ENCODE measurements at regions not wholly inside any gene's neighbourhood (a gene's known extent, or its start where the extent isn't known, plus 50 kb on each side); places are given as distances from the start of the nearest gene placed in this dataset.

DNA sequence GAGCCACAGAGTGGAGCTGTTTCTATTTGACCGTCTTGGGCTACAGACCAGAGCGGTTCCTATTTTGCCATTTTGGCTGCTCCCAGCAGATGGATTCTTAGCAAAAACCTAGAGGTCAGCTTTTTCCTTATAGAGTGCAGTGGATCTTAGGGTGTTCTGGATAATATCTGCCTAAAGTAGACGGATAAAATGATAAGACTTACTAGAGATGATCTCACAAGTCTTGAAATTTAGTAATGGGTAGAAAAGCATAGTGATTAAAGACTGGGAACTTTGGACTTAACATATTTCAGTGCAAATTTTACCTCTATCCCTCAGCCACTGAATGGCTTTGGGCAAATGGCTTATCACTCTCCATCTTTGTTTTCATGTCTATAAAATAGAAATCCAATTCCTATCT lies 439.8 kb downstream of the ADGRL2 start:
- DNase-seq = no peak

DNA sequence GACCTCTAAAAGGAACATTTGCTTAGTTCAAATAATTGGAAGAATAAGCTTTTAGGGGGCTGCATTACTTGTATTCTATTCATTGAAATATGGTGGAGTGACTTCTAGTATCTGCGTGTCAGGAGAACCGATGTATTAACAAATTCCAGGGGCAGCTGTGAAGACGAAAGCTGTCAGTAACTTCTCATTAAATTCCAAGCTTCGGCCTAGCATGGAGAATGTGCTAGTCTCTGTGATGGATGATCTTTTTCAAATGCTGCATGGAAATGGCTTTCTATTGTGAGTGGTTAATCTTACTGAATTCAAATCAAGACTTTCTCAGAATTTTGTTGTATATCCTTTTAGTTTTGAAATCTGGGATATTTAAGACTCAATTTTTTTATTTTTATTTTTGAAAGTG lies 429.9 kb downstream of the ADGRL2 start:
- DNase-seq = no peak

DNA sequence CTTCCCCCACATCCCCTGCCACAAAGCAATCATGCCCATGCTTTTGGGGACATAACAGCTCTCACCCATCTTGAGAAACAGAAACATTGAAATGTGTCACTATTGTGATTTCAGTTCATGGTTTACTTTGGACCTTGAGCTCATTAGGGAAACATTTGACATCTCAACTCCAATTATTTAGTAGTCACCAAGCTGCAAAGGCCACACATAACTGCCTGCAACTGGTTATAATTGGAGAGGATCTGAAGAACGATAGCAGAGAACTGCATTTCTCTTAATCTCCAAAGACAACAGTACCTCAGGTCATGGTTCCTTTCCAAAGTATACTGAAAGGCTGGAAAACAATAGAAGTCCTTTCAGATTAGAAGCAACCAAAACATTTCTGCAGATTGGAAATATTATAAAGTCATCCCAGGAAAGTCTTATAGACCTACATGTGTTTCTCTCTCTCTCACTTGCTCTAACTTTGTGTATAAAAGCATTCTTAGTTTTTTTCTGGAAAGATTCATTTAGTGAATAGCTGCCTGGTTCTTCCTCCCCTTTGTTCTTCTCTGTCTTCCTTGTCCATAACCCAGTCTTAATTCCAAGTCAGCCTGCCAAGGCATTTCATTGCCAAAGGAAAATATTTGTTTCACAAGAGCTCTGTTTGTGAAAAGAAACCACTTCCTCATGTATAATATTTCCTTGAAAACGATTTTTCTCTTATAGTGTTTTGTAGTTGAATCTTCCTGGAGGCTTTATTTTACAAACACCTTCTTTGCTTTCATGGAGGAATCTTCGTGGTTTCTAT lies 426.8 kb downstream of the ADGRL2 start:
- peak; percentile 70 for DNase-seq

DNA sequence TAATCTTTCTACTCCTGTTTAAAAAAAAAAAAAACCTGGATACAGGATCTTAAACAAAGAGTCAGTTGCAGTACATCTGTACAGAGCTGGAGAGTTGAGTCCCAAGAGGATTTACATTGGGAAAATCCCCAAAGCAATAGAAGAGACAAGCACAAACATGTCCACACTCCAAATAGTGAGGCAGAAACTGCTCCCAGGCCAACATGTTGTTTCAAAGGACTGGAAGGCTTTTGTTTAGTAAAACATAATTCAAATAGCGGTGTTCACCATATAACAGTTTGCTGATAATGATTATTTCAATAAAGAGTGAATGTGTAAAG lies 425.4 kb downstream of the ADGRL2 start:
- no peak for DNase-seq

DNA sequence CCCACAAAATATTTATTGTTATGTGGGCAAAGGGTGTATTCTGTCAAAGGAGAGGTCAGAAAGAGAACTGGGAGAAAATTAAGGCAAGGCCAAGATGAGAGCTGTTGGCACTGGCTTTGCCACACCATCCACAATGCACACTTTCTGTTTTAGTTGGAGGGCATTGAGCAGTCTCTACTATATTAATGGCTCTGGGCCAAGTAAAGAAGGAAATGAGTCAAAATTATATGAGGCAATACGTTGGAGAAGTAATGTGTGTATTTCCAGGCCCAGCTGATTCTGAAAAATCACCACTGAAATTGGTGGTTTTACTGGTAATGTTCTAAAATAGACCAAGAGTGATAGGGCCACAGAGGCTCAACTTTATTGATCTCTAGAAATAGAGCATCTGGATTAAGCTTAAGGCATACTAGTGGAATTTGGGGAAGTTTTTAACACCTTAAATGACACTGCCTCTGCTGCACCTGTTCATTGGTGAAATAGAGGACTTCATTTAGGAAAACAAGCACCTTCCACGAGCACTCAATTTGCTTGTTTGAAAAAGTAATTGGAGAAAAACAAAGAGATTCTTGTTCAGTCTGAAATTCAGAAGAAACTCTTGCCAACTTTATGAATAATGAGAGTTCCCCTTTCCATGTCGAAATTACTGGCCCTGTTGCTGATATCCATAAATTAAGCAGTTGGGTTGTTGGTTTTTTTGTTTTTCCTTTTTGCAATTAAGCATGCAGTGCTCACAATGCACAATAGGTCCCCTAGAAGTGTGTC lies 424.9 kb downstream of the ADGRL2 start:
- peak; percentile 19 for DNase-seq

DNA sequence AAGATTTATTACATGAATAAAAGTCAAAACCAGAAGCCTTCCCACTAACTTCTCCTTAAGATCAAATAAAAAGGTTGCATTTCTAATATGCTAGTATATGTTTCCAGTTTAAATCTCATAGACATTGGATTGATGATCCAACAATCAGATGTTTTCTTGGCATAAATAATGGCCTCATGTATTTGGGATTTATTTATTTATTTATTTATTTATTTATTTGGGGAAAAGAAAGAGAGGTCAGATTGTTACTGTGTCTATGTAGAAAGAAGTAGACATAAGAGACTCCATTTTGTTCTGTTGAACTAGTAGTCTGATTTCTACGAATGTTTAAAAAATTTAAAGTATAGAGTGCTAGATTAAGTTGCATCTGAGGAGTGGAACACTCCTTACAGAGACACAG lies 422.4 kb downstream of the ADGRL2 start:
- no peak for DNase-seq

DNA sequence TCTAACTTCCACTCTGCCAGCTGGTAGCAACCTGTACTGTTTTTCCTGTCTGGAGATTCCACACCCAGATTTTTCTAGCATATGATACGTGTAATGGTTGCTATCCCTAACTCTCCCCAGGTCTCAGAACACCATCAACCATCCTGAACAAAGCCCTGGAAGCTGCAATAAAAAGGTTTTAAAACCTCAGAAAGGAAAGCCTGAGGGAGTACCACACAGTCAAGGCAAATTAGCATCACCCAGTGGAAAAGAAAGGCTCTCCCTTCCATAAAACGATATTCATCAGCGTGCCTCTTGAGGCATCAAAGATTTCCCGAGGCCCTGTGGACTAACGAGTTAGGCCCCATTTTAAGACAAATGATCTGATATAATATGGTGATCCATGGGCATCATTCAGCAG lies 421.0 kb downstream of the ADGRL2 start:
- no peak for DNase-seq

DNA sequence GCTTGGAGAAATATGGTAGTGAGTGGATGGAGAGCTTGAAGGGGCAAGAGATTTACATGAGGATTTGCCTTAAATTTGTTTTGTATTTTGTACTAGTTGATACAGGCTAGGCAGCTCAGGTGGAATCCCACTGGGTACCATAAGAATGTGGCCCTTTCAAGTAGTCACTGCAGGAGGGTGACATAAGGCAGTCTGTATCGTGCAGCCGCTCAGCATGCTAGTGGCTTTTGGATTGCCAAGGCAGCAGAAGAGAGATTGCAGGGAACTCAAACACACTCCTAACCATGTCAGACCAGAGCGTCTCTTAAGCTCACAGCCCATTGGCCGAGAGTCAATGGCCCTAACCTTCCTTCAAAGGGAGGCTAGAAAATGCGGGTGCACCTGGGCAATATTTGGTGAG lies 420.0 kb downstream of the ADGRL2 start:
- no peak for DNase-seq

DNA sequence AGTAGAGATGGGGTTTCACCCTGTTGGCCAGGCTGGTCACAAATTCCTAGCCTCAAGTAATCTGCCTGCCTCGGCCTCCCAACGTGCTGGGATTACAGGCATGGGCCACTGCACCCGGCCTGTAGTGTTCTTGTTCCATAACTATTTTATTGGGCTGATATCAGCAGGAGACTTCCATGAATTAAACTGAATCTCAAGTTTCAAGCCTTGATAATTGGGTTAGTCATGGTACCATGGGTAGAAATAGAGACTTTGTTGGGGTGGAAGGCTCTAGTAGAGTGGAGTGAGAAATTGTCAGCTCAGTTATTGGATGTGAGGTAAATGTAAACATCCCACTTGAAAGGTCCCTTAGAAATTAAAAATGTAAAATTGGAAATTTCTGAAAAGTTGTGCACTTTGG lies 419.1 kb downstream of the ADGRL2 start:
- no peak for DNase-seq

DNA sequence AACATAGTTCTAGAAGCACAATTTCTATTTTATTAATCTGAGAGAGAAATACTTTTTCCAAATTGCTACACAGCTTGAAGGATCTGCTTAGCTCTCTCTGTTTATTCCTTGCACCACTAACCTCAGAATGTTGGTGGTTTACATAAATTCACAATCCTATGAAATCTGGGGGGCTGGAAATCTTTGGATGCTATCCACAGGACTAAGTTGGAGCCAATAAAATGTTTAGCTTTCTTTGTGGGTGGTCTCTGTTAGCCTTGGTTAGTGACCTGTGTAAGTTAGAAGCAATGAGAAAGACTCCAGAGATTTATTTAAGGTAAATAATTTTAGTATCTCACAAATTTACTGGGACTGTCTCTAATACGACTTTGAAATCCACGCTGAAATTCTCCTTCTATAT lies 418.1 kb downstream of the ADGRL2 start:
- no peak for DNase-seq

DNA sequence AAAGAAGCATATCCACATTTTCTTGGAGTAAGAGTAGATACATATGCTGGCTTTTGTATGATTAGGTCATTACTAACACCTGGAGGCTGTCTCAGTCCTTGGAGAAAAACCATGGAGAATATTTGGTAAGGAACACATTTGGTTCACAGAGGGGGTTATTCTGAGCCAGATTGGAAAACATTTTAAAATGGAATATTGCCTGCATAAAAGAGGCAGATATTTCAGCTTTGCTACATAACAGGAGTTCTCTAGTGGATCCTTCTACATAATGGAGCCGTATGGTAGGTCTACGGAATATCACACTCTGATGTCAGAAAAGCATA lies 415.1 kb downstream of the ADGRL2 start:
- DNase-seq = peak; percentile 7

DNA sequence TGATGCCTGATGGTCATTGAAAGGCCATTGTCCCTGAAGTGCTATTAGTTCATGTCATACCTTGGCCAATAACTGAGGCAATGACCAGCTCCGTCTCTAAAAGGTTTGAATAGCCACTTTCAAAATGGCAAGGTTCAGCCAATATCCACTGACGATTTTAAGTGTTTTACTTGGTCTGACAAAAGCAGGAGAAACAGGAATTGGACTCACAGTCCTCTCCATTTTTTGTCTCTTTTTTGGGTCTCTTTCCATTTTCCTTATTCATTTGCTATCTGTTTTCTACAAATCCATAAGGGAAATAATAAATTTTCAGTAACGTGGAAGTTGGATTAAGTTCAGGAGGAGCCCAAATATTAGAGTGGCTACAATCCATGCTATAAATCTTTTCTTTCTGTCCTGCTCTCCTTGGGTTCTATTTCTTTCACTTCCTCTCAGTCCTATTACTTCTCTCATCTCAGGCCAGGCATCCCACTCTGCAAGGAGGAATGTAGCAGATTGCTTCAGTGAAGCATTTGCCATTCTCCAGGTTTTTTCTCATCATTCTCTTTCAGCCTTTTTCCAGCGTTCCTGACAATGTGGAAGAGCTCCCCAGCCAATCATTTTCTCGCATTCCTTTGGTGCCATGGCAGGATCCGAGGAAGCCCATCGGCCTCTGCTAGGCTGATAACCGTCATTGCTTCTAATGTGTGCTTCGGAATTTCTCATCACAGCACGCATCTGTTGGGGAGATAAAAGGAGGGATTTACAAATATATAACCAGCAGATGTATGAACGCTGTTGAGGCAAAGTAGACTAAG lies 414.5 kb downstream of the ADGRL2 start:
- DNase-seq = peak; percentile 64

DNA sequence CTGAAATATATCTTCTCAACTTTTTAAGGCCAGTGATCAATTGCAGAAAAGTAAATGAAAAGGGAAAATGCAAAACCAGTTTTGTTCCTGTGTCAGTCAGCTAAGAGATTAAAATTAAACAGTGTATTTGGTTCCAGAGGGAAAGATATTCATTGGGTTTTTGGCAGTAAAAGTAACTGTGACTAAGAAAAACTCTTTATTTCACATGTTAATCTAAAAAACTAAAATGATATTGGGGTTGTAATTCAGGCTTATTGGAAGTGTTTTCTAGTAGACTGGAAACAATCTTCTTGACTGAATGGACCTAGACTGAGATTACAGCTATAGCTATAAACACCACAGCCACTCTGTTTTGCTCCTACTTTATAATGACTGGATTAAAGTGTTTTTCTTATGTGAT lies 413.9 kb downstream of the ADGRL2 start:
- peak; percentile 29 for DNase-seq

DNA sequence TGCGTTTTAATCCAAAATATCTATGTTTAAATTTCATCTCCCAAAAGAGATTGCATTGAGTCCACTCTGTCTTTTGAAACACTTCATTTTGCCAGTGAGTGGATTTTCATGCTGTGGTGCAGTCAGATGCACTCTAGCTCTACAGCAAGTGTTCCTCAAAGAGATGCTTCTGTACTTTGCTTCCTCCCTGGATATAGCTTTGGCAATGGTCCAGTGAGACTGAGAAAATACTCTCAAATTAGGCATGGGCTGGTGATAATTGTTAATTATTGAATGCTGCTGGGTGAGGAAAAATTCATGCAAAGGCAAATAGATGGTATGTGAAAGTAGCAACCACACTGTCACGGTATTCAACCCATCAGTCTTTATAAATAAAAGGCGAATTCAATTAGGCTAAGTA lies 396.9 kb downstream of the ADGRL2 start:
- DNase-seq = no peak

DNA sequence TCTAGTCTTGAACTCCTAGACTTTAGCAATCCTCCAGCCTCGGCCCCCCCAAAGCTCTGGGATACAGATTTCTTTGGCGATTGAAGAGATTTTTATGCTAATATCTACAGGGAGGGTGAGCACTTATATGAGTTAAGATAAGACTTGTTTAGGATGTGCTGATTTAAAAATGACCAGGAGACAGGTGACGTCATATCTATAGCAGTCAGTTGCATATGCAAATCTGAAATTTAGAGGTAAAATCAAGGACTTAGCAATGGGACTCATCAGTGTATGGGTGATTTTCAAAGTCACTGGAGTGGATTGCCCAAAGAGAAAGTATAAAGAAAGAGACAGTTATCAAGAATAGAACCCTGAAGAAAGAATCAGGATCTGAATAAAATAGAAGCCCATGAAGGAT lies 394.5 kb downstream of the ADGRL2 start:
- DNase-seq = no peak

DNA sequence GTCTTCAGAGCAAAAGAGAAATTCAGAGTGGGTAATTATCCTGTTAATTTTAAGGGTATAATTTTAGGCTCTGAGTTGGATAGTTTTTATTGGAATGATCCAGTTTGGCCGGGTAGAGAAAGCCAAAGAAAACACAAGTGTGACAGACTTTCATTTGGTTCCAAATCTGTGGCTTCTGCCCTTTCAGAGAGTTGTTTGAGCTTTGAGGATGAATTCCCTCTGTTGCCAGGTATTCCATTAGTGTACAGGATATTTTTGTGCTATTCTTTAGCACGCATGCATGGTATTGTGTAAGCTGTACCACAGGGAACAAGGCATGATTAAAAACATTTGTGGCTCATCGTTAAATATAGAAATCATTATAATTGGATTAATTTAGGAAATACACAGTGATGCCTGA lies 384.4 kb downstream of the ADGRL2 start:
- DNase-seq = no peak

DNA sequence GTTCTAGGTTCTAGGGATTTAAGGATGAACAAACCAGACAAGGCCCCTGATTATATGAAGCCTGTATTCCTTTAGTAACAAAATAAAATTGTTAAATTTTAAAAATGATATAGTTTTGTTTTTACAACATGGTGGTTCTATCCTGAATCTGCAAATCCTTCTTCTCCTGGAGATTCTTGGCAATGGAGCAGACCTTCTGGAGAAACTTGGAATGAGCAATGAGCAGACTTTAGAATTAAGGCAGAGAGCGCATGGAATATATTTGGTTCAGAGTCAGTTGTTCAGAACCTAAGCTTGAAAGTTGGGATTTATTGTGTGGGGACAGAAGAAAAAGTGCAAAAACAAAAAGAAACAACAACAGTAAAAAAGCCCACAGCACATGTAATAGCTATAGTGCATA lies 381.1 kb downstream of the ADGRL2 start:
- DNase-seq = no peak

DNA sequence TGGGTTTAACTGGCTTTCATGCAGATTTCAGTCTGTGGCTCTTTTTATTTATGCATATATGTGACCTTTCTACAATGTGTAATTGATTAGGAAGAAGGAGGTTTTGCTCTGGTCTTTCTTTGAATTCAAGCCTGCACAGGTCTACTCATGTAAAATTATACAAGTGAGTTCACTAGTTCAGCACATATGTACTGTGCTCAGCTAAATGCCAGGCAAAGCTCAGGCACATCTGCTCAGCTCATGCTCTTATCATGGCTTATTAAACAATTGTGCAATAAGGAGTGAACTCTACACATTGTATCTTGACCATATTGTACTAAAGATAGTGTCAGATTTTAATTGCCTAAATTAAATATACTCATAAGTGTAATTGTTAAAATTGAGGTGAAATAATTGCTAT lies 378.4 kb downstream of the ADGRL2 start:
- DNase-seq = no peak

DNA sequence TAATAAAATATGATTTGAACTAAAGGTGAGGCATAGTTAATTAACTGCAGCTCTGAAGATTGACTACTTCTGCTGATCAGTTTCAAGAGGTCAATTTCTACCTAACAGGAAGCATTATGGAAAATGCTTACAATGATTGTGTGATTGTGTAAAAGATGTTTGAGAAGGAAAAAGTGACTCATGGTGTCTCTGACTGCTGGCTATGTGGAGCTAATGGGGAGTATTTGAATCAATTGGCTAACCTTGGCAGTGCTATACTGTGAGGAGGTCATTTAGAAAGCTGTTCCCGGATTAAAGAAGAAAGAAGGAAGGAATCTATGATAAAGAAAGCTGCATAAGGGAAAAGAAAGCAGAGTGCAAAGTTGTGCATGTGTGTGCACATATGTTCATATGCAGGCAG lies 376.5 kb downstream of the ADGRL2 start:
- DNase-seq = no peak

DNA sequence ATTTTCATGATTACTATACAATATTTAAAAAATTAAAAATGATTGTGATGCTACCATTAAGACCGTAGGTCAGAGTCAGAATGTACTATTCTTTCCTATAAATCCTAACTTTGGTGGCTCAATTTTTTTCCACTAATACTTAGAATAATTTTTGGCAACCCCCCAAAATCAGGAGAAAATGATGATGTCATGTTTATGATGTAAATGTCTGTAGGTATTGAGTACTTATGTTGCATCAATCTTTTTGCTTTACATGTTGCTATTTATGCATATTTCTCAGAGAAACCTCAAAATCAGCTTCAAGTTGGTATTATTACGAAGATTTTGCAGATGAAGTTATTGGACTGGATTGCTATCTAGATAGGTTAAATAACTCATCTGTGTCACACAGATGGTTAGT lies 371.2 kb downstream of the ADGRL2 start:
- DNase-seq = no peak

DNA sequence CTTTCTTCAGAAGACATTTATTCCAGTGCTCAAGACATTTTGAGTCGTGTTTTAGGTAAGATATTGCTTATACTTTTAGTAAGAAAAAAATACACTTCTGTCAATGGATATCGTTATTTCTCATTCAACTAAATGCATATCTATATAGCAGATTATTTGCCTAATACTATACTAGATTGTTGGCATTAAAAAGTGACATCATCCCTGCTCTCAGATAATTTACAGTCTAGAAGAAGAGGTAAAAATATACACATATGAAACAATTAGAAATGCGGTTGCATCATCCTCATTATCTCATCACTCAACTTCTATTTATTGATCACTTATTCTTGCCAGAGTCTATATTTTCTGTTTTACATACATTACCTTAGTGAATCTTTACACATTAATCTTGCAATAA lies 367.7 kb downstream of the ADGRL2 start:
- DNase-seq = no peak

DNA sequence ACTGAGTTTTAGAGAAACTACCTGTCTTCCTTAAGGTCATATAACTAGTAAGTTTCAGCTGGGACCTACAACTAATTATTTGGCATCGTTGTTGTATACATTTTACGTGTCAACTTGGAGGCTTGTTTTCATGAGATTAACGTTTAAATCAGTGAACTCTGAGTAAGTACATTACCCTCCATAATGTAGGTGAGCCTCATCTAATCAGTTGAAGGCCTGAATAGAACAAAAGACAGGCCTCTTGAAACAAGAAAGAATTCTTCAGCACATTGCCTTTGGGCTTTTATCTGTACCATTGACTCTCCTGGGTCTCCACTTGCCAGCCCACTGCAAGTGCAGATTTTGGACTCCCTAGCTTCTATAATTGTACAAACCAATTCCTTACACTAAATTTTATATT lies 364.6 kb downstream of the ADGRL2 start:
- DNase-seq = no peak

DNA sequence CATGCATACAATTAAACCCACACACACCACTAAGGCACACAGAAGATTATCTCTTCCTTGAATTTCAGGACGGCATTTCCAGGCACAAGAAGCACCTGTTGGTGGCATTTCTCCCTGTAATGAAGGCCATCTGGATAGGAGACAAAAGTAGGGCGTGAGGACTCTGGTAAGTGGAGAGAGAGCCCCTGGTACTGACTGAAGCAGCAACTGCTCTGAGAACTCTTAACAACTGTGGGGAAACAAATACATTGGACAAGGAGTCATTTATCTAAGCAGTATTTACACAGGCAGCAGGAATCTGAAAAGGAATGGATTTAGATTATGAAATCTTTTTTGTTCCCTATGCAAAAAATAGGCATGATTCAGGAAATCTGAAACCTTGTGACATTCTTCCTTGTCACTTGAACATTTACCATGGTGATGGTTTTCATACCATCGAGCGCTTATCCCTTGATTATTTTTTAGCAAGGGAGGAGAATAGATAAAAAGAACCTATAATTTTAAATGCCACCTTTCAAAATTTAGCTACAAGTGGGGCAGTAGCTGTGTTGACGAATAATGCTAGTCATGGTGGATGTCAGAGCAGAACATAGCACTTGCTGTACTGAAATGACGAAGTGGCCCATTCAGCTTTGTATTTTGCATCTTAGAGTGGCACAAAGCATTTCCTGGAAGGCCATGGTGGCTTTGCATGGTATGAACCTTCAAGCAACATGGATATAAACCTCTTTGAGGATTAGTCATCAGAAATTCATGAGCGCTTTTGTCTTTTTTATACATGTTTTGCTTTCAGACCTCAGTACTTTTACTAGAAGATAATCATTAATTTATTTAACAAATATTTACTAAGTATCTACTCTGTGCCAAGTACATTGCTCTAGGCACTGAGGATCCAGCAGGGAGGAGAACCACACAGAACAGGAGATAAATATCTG lies 362.0 kb downstream of the ADGRL2 start:
- DNase-seq = peak; percentile 15
